ENCODE measurements at regions not wholly inside any gene's neighbourhood (a gene's known extent, or its start where the extent isn't known, plus 50 kb on each side); places are given as distances from the start of the nearest gene placed in this dataset.

- TF ChIP-seq POLR2A (IDR thresholded peaks at IDR 0.05; ENCODE audit: extremely low read depth, insufficient read length) (no peak), CTCF (IDR thresholded peaks at IDR 0.05; ENCODE audit: low read depth, low read length) (no peak), MAX (IDR thresholded peaks at IDR 0.05; ENCODE audit: low read depth, low read length) (no peak), MYC (IDR thresholded peaks at IDR 0.05; ENCODE audit: low read depth, low read length) (no peak)
Measured at GRCh38 chr7:41627645-41628298, 75.1 kb downstream of the INHBA start.
